Small intestine (tissue), 7 donors: ENCODE measurements at regions not wholly inside any gene's neighbourhood (a gene's known extent, or its start where the extent isn't known, plus 50 kb on each side); places are given as distances from the start of the nearest gene placed in this dataset.

Source experiments
- DNase-seq, 2 donors: peaks; one replicate each; pipeline versions ENCODE4 v3.0.0 to v3.0.0-alpha.2; 2013
- FAIRE-seq: peaks from 2 replicates; lab custom pipeline; 2012; peaks lifted over from hg19 to GRCh38; lab: Jason Lieb, UNC
- H3K27ac ChIP-seq, 3 donors: one replicate each; pipeline ENCODE4 v1.5.1; 2013; ENCODE audit warnings: low read length in 2 of 3, mild to moderate bottlenecking in 2 of 3, control low read depth in 1 of 3, inconsistent platforms in 1 of 3, low read depth in 1 of 3, moderate library complexity in 1 of 3
- H3K27me3 ChIP-seq, 3 donors: one replicate each; pipeline ENCODE4 v1.6.1; 2013; ENCODE audit warnings: low read length in 3 of 3, inconsistent platforms in 1 of 3; ENCODE audit not compliant: control insufficient read depth in 3 of 3, insufficient read depth in 3 of 3
- H3K36me3 ChIP-seq, 3 donors: one replicate each; pipeline ENCODE4 v1.6.1; 2013; ENCODE audit warnings: low read length in 3 of 3, inconsistent platforms in 1 of 3, low read depth in 1 of 3, mild to moderate bottlenecking in 1 of 3, moderate library complexity in 1 of 3; ENCODE audit not compliant: control insufficient read depth in 3 of 3, insufficient read depth in 2 of 3
- H3K4me1 ChIP-seq, 3 donors: one replicate each; pipeline ENCODE4 v1.6.1; 2013; ENCODE audit warnings: low read length in 2 of 3, inconsistent platforms in 1 of 3, low read depth in 1 of 3, mild to moderate bottlenecking in 1 of 3, moderate library complexity in 1 of 3; ENCODE audit not compliant: control insufficient read depth in 3 of 3, insufficient read depth in 2 of 3
- H3K4me3 ChIP-seq, 3 donors: one replicate each; pipeline ENCODE4 v1.5.1; 2013; ENCODE audit warnings: low read length in 3 of 3, control low read depth in 1 of 3, inconsistent platforms in 1 of 3, low read depth in 1 of 3, mild to moderate bottlenecking in 1 of 3, moderate library complexity in 1 of 3
- H3K9me3 ChIP-seq, 2 donors: one replicate each; pipeline ENCODE4 v1.6.1; 2013; ENCODE audit warnings: low read depth in 1 of 2, low read length in 1 of 2; ENCODE audit not compliant: control insufficient read depth in 2 of 2, insufficient read depth in 1 of 2
- WGBS, 3 donors: extraction: QIAGEN DNeasy Blood & Tissue Kit; methylation state at CpG; one replicate each; pipeline ENCODE4 v1.1.7; 2013; 5-methylcytosine and 5-hydroxymethylcytosine counted together
- donor health status: healthy with polysubstance abuse.
- donor health status: control.
- donor health status: control.
- donor health status: Bipolar disorder and iron deficiency.
- donor health status: healthy.

DNA sequence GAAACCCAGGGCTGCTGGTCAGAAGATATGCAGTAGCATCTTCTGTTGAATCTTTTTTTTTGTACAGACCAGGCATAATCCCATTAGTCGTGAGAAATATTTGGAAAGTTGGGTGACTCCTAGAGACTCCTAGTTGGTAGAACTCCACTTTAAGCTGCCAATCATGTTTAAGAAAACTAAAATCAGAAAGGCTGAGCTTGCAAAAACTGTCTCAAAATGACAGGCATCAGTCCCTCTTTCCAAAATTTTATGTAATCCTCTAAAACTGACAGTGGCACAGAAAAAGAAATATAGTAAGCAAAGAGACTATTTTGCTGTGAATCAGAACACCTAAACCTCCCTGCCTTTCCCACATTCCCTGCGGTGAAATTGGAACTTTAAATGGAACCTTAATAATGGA is 568.5 kb downstream of the CCSER2 start:
- no peak for FAIRE-seq
- WGBS, 3 donors = 42 to 80% (median 61%) methylated on average over 2 of the region's 2 CpGs
- H3K4me3 ChIP-seq = no peak overlapping the region

GRCh38 chr10:84899268-84899667 is 570.9 kb downstream of the CCSER2 start:
- DNase-seq (no peak), FAIRE-seq (no peak)
- Histone ChIP-seq H3K4me1 (no peaks in the 10 kb centered on the region), H3K4me3 (no peak overlapping the region), H3K27me3 (no peaks in the 10 kb centered on the region), H3K36me3 (no peaks in the 10 kb centered on the region), H3K9me3 (no peaks in the 10 kb centered on the region), H3K27ac (no peak overlapping the region)
- 43 to 65% (median 58%) methylated on average over 1 of the region's 1 CpG for WGBS, 3 donors

More for the DNA sequence above, 568.5 kb downstream of the CCSER2 start:
- Histone ChIP-seq H3K36me3 (no peaks in the 10 kb centered on the region), H3K27ac (no peak overlapping the region), H3K27me3 (no peaks in the 10 kb centered on the region), H3K9me3 (no peaks in the 10 kb centered on the region), H3K4me1 (no peaks in the 10 kb centered on the region)
- DNase-seq = no peak

- no peaks in the 10 kb centered on the region for H3K9me3 ChIP-seq
- no peak overlapping the region for H3K27ac ChIP-seq
- no peaks in the 10 kb centered on the region for H3K36me3 ChIP-seq
- H3K4me3 ChIP-seq = no peak overlapping the region
- 76 to 85% (median 83%) methylated on average over 2 of the region's 2 CpGs for WGBS, 3 donors
- no peaks in the 10 kb centered on the region for H3K27me3 ChIP-seq
- DNase-seq (no peak), FAIRE-seq (no peak)
- H3K4me1 ChIP-seq = no peaks in the 10 kb centered on the region
Measured at GRCh38 chr10:84900141-84900540, 571.8 kb downstream of the CCSER2 start.

- Histone ChIP-seq H3K4me1 (no peaks in the 10 kb centered on the region), H3K4me3 (no peak overlapping the region), H3K27ac (no peak overlapping the region), H3K36me3 (no peaks in the 10 kb centered on the region), H3K27me3 (no peaks in the 10 kb centered on the region), H3K9me3 (no peaks in the 10 kb centered on the region)
- FAIRE-seq (no peak), DNase-seq (no peak)
- 63 to 65% (median 64%) methylated on average over 3 of the region's 3 CpGs for WGBS, 3 donors
Measured at GRCh38 chr10:84901885-84902284, 573.5 kb downstream of the CCSER2 start.

- FAIRE-seq (no peak), DNase-seq (no peak)
- no peaks in the 10 kb centered on the region for H3K9me3 ChIP-seq
- H3K27me3 ChIP-seq = no peaks in the 10 kb centered on the region
- no peak overlapping the region for H3K27ac ChIP-seq
- no peaks in the 10 kb centered on the region for H3K4me1 ChIP-seq
- H3K36me3 ChIP-seq = no peaks in the 10 kb centered on the region
- WGBS, 3 donors = 35 to 51% (median 39%) methylated on average over 3 of the region's 3 CpGs
- H3K4me3 ChIP-seq = no peak overlapping the region
Measured at GRCh38 chr10:84902553-84902952, 574.2 kb downstream of the CCSER2 start.

- H3K27ac ChIP-seq = no peak overlapping the region
- H3K9me3 ChIP-seq = no peaks in the 10 kb centered on the region
- no peaks in the 10 kb centered on the region for H3K27me3 ChIP-seq
- H3K4me1 ChIP-seq = no peaks in the 10 kb centered on the region
- DNase-seq = no peak
- no peaks in the 10 kb centered on the region for H3K36me3 ChIP-seq
- FAIRE-seq = no peak
- H3K4me3 ChIP-seq = no peak overlapping the region
Measured at GRCh38 chr10:84903320-84903719, 574.9 kb downstream of the CCSER2 start.

- H3K9me3 ChIP-seq = no peaks in the 10 kb centered on the region
- no peaks in the 10 kb centered on the region for H3K36me3 ChIP-seq
- H3K27me3 ChIP-seq = no peaks in the 10 kb centered on the region
- FAIRE-seq (no peak), DNase-seq (no peak)
- WGBS, 3 donors = 64 to 82% (median 79%) methylated on average over 4 of the region's 4 CpGs
- no peak overlapping the region for H3K4me3 ChIP-seq
- H3K4me1 ChIP-seq = no peaks in the 10 kb centered on the region
- no peak overlapping the region for H3K27ac ChIP-seq
Measured at GRCh38 chr10:84907461-84908009, 579.1 kb downstream of the CCSER2 start.

- Histone ChIP-seq H3K9me3 (no peaks in the 10 kb centered on the region), H3K4me3 (no peak overlapping the region), H3K4me1 (no peaks in the 10 kb centered on the region), H3K27ac (no peak overlapping the region), H3K36me3 (no peaks in the 10 kb centered on the region), H3K27me3 (no peaks in the 10 kb centered on the region)
- FAIRE-seq = no peak
- DNase-seq = no peak
- 44 to 72% (median 48%) methylated on average over 4 of the region's 4 CpGs for WGBS, 3 donors
Measured at GRCh38 chr10:84908491-84908890, 580.1 kb downstream of the CCSER2 start.

DNA sequence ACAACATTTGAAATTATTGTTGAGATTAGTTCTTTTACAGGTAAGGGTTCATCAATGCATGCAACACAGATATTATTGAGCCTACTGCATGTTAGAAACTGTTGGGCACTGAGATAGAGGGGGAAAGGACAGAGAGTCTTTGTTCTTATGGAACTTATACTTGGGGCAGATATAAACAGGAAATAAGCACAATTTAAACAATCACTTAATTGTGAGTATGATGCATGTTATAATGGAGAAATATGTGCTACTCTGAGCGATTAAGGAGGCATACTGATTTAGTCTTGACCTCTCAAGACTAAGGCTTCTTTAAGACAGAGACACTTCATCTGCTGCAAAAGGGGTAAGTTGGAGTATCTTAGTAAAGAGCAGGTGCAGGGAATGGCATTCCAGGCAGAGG is 593.3 kb downstream of the CCSER2 start:
- H3K4me3 ChIP-seq = no peak overlapping the region
- 5 to 54% (median 32%) methylated on average over 1 of the region's 1 CpG for WGBS, 3 donors
- no peaks in the 10 kb centered on the region for H3K36me3 ChIP-seq
- DNase-seq (no peak), FAIRE-seq (no peak)
- peaks cover 0 to 3% of the 10 kb centered on the region in 2 donors for H3K9me3 ChIP-seq
- no peaks in the 10 kb centered on the region for H3K4me1 ChIP-seq
- H3K27ac ChIP-seq = no peak overlapping the region
- no peaks in the 10 kb centered on the region for H3K27me3 ChIP-seq
